B cell (primary cell): ENCODE measurements at regions not wholly inside any gene's neighbourhood (a gene's known extent, or its start where the extent isn't known, plus 50 kb on each side); places are given as distances from the start of the nearest gene placed in this dataset.
"Not testable (repeated sequence)": the region's sequence is repeated elsewhere in the genome, so short reads cannot be mapped to it uniquely, and the experiment has no call there.

Experiments
- ATAC-seq: fragments of 200-7000 bp; cut with Tn5 transposase; one replicate; pipeline ENCODE4 v1.10.0; 2021; ENCODE audit warnings: low read depth, mild to moderate bottlenecking, moderate number of reproducible peaks, moderate library complexity
- CTCF ChIA-PET: fragments of 350-600 bp; sonication (Branson Sonifier 250); formaldehyde crosslinking; loops from one replicate; lab custom pipeline; 2021; ENCODE audit warnings: antibody characterized with exemption, inconsistent platforms; lab: Charles Lee
- POLR2A ChIA-PET: fragments of 350-600 bp; sonication (Branson Sonifier 250); formaldehyde crosslinking; loops from one replicate; lab custom pipeline; 2021; ENCODE audit warnings: antibody characterized with exemption; lab: Charles Lee
- DNase-seq: peaks from one replicate; pipeline ENCODE4 v3.0.0; 2013
- H2AFZ ChIP-seq: 2 replicates; pipeline ENCODE4 v1.6.1; 2012; ENCODE audit warnings: mild to moderate bottlenecking, low read depth, low read length; ENCODE audit not compliant: insufficient read depth, poor library complexity, severe bottlenecking
- H3K27ac ChIP-seq, 2 donors: 1 replicate in 1 of 2; 2 replicates in 1 of 2; pipeline ENCODE4 v1.5.1; 2012 to 2013; ENCODE audit warnings: low read length in 2 of 2, mild to moderate bottlenecking in 2 of 2, moderate library complexity in 1 of 2
- H3K27me3 ChIP-seq, 4 experiments: fragments of 200-600 bp in 1 of 4; sonication (generic) in 1 of 4; replicated peaks in 1 of 4; 1 replicate in 2 of 4; 2 replicates in 2 of 4; pipeline versions ENCODE4 v1.6.1 to v1.7.0; 2013 to 2016; ENCODE audit warnings: low read length in 3 of 4, mild to moderate bottlenecking in 2 of 4, mixed read lengths in 1 of 4, moderate library complexity in 1 of 4; ENCODE audit not compliant: insufficient read depth in 4 of 4, control insufficient read depth in 3 of 4; ENCODE audit errors: control extremely low read depth in 1 of 4
- H3K36me3 ChIP-seq, 2 experiments: replicated peaks in 1 of 2; 1 replicate in 1 of 2; 2 replicates in 1 of 2; pipeline versions ENCODE4 v1.6.1 to v1.7.1; 2013; ENCODE audit warnings: low read length in 1 of 2; ENCODE audit not compliant: insufficient read depth in 2 of 2, control insufficient read depth in 1 of 2; ENCODE audit errors: control extremely low read depth in 1 of 2, extremely low read depth in 1 of 2
- H3K4me1 ChIP-seq, 2 donors: fragments of 200-600 bp in 1 of 2; sonication (generic) in 1 of 2; 1 replicate in 1 of 2; 2 replicates in 1 of 2; pipeline versions ENCODE4 v1.5.1 to v1.6.1; 2013 to 2017; ENCODE audit warnings: low read length in 2 of 2; ENCODE audit not compliant: control insufficient read depth in 2 of 2, insufficient read depth in 2 of 2
- H3K4me2 ChIP-seq: replicated peaks from 2 replicates; pipeline ENCODE3; 2012; ENCODE audit warnings: mild to moderate bottlenecking, low read depth, low read length; ENCODE audit not compliant: poor library complexity, severe bottlenecking
- H3K4me3 ChIP-seq, 5 experiments: fragments of 200-600 bp in 1 of 5; sonication (generic) in 1 of 5; 1 replicate in 3 of 5; 2 replicates in 2 of 5; pipeline versions ENCODE4 v1.5.1 to v1.7.0; 2011 to 2016; ENCODE audit warnings: low read length in 4 of 5, mild to moderate bottlenecking in 4 of 5, low read depth in 2 of 5, control low read depth in 1 of 5, moderate library complexity in 1 of 5; ENCODE audit not compliant: insufficient read depth in 1 of 5; ENCODE audit errors: control extremely low read depth in 1 of 5, extremely low read depth in 1 of 5
- H3K79me2 ChIP-seq: fragments of 200-600 bp; sonication (generic); one replicate; pipeline ENCODE4 v1.6.0; 2016; ENCODE audit warnings: low read length; ENCODE audit not compliant: control insufficient read depth, insufficient read depth
- H3K9ac ChIP-seq: fragments of 200-600 bp; sonication (generic); 2 replicates; pipeline ENCODE4 v1.6.1; 2017; ENCODE audit warnings: mild to moderate bottlenecking, low read length, moderate library complexity
- H3K9me3 ChIP-seq, 3 donors: one replicate each; pipeline versions ENCODE4 v1.6.1 to v1.7.1; 2013; ENCODE audit warnings: low read length in 2 of 3; ENCODE audit not compliant: control insufficient read depth in 2 of 3, insufficient read depth in 1 of 3; ENCODE audit errors: control extremely low read depth in 1 of 3
- H4K20me1 ChIP-seq: 2 replicates; pipeline ENCODE4 v1.6.0; 2012; ENCODE audit warnings: mild to moderate bottlenecking, low read length; ENCODE audit not compliant: insufficient read depth, control insufficient read depth, poor library complexity, severe bottlenecking
- H3K27ac Mint-ChIP-seq: one replicate; pipeline ENCODE4 v1.8.0; 2021; ENCODE audit warnings: mixed read lengths
- H3K27me3 Mint-ChIP-seq: one replicate; pipeline ENCODE4 v1.8.0; 2021; ENCODE audit warnings: mixed read lengths
- H3K4me1 Mint-ChIP-seq: one replicate; pipeline ENCODE4 v1.8.0; 2021; ENCODE audit warnings: mixed read lengths
- H3K4me3 Mint-ChIP-seq: one replicate; pipeline ENCODE4 v1.8.0; 2021; ENCODE audit warnings: mixed read lengths
- H3K9me3 Mint-ChIP-seq: one replicate; pipeline ENCODE4 v1.8.0; 2022; ENCODE audit warnings: mixed read lengths; ENCODE audit not compliant: insufficient read depth
- CTCF ChIP-seq: fragments of 200-600 bp; IDR thresholded peaks from one replicate; pipeline ENCODE4 v1.8.0; 2022; ENCODE audit warnings: antibody characterized with exemption, mild to moderate bottlenecking
- EZH2 ChIP-seq: IDR thresholded peaks from 2 replicates; pipeline ENCODE4 v1.6.1; 2012; ENCODE audit warnings: borderline replicate concordance, low read depth, mild to moderate bottlenecking, moderate library complexity, low read length; ENCODE audit not compliant: insufficient read depth, poor library complexity, severe bottlenecking
- WGBS: methylation state at CpG from one replicate; pipeline ENCODE4 v1.1.5; 2013; ENCODE audit warnings: missing lambda C conversion rate; ENCODE audit not compliant: insufficient coverage; 5-methylcytosine and 5-hydroxymethylcytosine counted together
- intact Hi-C: fragments of 100-400 bp; cut with micrococcal nuclease; formaldehyde crosslinking; loops from one replicate; pipeline ENCODE4 v1.10.0; 2022

DNA sequence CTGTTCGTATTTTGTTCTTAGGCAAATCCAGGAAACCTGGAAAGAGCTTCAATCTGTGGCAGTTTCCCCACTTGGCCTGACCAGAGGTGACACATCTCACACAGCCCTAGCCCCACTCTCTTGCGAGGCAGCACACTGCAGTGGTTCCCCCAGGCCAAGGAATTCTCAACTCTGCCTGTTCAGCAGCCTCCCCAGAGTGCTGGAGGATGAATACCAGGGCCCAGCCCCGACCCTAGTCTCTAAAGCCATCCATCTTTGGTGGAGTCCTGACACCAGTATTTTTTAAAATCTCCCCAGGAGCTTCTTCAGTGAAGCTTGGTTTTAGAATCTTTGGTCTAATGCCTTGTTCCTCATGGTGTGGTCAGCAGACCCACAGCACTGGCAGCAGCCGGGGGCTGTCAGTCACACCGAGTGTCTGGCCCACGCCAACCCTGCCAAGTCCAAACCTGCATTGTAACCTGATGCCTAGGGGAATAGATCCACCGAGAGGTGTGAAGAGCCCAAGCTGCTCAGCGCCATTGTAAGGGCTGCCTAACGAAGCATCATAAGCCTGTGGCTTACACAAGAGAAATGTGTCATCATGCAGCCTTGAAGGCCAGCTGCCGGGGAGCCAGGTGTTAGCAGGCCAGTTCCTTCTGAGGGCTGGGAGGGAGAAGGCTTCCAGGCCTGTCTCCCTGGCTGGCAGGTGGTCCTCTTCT, 428.7 kb upstream of the ID2 start:
- Histone ChIP-seq H3K36me3 (no peaks in the 10 kb centered on the region), H3K9me3 (peaks cover 0 to 9% (median 5%) of the 10 kb centered on the region in 3 donors), H3K79me2 (no peaks in the 10 kb centered on the region), H3K27ac (no peak overlapping the region), H2AFZ (no peak overlapping the region), H3K9ac (no peak overlapping the region), H3K4me2 (no peak overlapping the region), H3K4me3 (no peak overlapping the region), H4K20me1 (no peaks in the 10 kb centered on the region), H3K27me3 (peaks cover 0 to 7% (median 5%) of the 10 kb centered on the region in 4 experiments), H3K4me1 (no peaks in the 10 kb centered on the region)
- no peaks in the 10 kb centered on the region for H3K9me3 Mint-ChIP-seq
- DNase-seq: no peak
- H3K4me3 Mint-ChIP-seq: no peak overlapping the region
- ChIA-PET POLR2A (no interaction called here), CTCF (no interaction called here)
- WGBS: 36% methylated on average over 8 of the region's 10 CpGs
- ATAC-seq: no peak
- peaks cover 53% of the 10 kb centered on the region for H3K27me3 Mint-ChIP-seq
- no peak for TF ChIP-seq EZH2
- TF ChIP-seq CTCF: no peak
- H3K4me1 Mint-ChIP-seq: peaks cover 1% of the 10 kb centered on the region
- no peak overlapping the region for H3K27ac Mint-ChIP-seq
- intact Hi-C loops: no loop called here

- no peaks in the 10 kb centered on the region for H3K4me1 ChIP-seq
- no peak overlapping the region for H3K9ac ChIP-seq
- peaks cover 0 to 7% (median 5%) of the 10 kb centered on the region in 4 experiments for H3K27me3 ChIP-seq
- DNase-seq: no peak
- no peaks in the 10 kb centered on the region for H4K20me1 ChIP-seq
- intact Hi-C loops: no loop called here
- POLR2A ChIA-PET: no interaction called here
- peaks cover 55% of the 10 kb centered on the region for H3K27me3 Mint-ChIP-seq
- no peaks in the 10 kb centered on the region for H3K9me3 Mint-ChIP-seq
- no peaks in the 10 kb centered on the region for H3K79me2 ChIP-seq
- no peak overlapping the region for H3K27ac Mint-ChIP-seq
- no peaks in the 10 kb centered on the region for H3K36me3 ChIP-seq
- H3K4me3 Mint-ChIP-seq: no peak overlapping the region
- no peaks in the 10 kb centered on the region for H3K4me1 Mint-ChIP-seq
- peaks cover 0 to 9% (median 5%) of the 10 kb centered on the region in 3 donors for H3K9me3 ChIP-seq
- H3K27ac ChIP-seq: no peak overlapping the region
- H2AFZ ChIP-seq: no peak overlapping the region
- CTCF ChIA-PET: no interaction called here
- H3K4me2 ChIP-seq: no peak overlapping the region
- ATAC-seq: no peak
- no peak overlapping the region for H3K4me3 ChIP-seq
- TF ChIP-seq EZH2: no peak
- no peak for TF ChIP-seq CTCF
- WGBS: 100% methylated on average over 2 of the region's 2 CpGs
Observed at GRCh38 chr2:8253781-8254180, 428.1 kb upstream of the ID2 start.

GRCh38 chr2:8254214-8254613, 427.6 kb upstream of the ID2 start:
- H3K27ac ChIP-seq, H3K9me3 ChIP-seq, H3K9me3 Mint-ChIP-seq, H3K9ac ChIP-seq, H3K27ac Mint-ChIP-seq, H4K20me1 ChIP-seq, H3K36me3 ChIP-seq, H3K4me3 ChIP-seq, intact Hi-C loops, DNase-seq, H3K4me1 ChIP-seq, POLR2A ChIA-PET, ATAC-seq, CTCF ChIA-PET, H3K4me3 Mint-ChIP-seq, H2AFZ ChIP-seq, H3K27me3 ChIP-seq, H3K79me2 ChIP-seq, H3K4me2 ChIP-seq, H3K4me1 Mint-ChIP-seq: not testable (repeated sequence)
- peaks cover 57% of the 10 kb centered on the region for H3K27me3 Mint-ChIP-seq
